ENCODE measurements at regions not wholly inside any gene's neighbourhood (a gene's known extent, or its start where the extent isn't known, plus 50 kb on each side); places are given as distances from the start of the nearest gene placed in this dataset.

- TF ChIP-seq EZH2 (IDR thresholded peaks at IDR 0.05; ENCODE audit: insufficient read depth, low read length) = no peak
- TF ChIP-seq, protein P1, sequence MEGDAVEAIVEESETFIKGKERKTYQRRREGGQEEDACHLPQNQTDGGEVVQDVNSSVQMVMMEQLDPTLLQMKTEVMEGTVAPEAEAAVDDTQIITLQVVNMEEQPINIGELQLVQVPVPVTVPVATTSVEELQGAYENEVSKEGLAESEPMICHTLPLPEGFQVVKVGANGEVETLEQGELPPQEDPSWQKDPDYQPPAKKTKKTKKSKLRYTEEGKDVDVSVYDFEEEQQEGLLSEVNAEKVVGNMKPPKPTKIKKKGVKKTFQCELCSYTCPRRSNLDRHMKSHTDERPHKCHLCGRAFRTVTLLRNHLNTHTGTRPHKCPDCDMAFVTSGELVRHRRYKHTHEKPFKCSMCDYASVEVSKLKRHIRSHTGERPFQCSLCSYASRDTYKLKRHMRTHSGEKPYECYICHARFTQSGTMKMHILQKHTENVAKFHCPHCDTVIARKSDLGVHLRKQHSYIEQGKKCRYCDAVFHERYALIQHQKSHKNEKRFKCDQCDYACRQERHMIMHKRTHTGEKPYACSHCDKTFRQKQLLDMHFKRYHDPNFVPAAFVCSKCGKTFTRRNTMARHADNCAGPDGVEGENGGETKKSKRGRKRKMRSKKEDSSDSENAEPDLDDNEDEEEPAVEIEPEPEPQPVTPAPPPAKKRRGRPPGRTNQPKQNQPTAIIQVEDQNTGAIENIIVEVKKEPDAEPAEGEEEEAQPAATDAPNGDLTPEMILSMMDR (IDR thresholded peaks at IDR 0.05; ENCODE audit: insufficient read depth, low read depth, low read length) = no peak
These were observed 216.7 kb upstream of the TMTC1 start for GRCh38 chr12:30000401-30000800.
